Immature natural killer cell (primary cell): ENCODE measurements at regions not wholly inside any gene's neighbourhood (a gene's known extent, or its start where the extent isn't known, plus 50 kb on each side); places are given as distances from the start of the nearest gene placed in this dataset.
"Not testable (repeated sequence)": the region's sequence is repeated elsewhere in the genome, so short reads cannot be mapped to it uniquely, and the experiment has no call there.

ENCODE experiments used
- DNase-seq, 3 donors: peaks; one replicate each; pipeline ENCODE4 v3.0.0; 2022; ENCODE audit warnings: mixed read lengths in 1 of 3
- H3K27ac Mint-ChIP-seq, 6 donors: one replicate each; pipeline ENCODE4 v1.8.0; 2020; ENCODE audit warnings: mixed read lengths in 6 of 6, mild to moderate bottlenecking in 5 of 6, inconsistent platforms in 4 of 6, moderate library complexity in 3 of 6
- H3K27me3 Mint-ChIP-seq, 3 donors: one replicate each; pipeline ENCODE4 v1.8.0; 2020 to 2021; ENCODE audit warnings: low read depth in 3 of 3, mild to moderate bottlenecking in 3 of 3, mixed read lengths in 3 of 3, moderate library complexity in 3 of 3, inconsistent platforms in 1 of 3
- H3K36me3 Mint-ChIP-seq, 3 donors: one replicate each; pipeline ENCODE4 v1.8.0; 2020; ENCODE audit warnings: mixed read lengths in 3 of 3, inconsistent platforms in 2 of 3, mild to moderate bottlenecking in 2 of 3
- H3K4me1 Mint-ChIP-seq, 2 donors: one replicate each; pipeline ENCODE4 v1.8.0; 2020; ENCODE audit warnings: inconsistent platforms in 2 of 2, mild to moderate bottlenecking in 2 of 2, mixed read lengths in 2 of 2, moderate library complexity in 1 of 2
- H3K4me3 Mint-ChIP-seq, 5 donors: one replicate each; pipeline ENCODE4 v1.8.0; 2020; ENCODE audit warnings: mild to moderate bottlenecking in 5 of 5, mixed read lengths in 5 of 5, inconsistent platforms in 3 of 5, moderate library complexity in 3 of 5
- H3K9me3 Mint-ChIP-seq, 6 donors: one replicate each; pipeline ENCODE4 v1.8.0; 2020; ENCODE audit warnings: mild to moderate bottlenecking in 6 of 6, mixed read lengths in 6 of 6, inconsistent platforms in 4 of 6, moderate library complexity in 3 of 6

GRCh38 chr6:56875523-56875922 lies 79.4 kb upstream of the BEND6 start:
- H3K9me3 Mint-ChIP-seq: peaks cover 0 to 1% (median 0%) of the 10 kb centered on the region in 6 donors
- H3K4me3 Mint-ChIP-seq: no peak overlapping the region
- H3K27me3 Mint-ChIP-seq: peaks cover 0 to 6% (median 6%) of the 10 kb centered on the region in 3 donors
- no peaks in the 10 kb centered on the region for H3K36me3 Mint-ChIP-seq
- no peak overlapping the region for H3K27ac Mint-ChIP-seq
- no peaks in the 10 kb centered on the region for H3K4me1 Mint-ChIP-seq
- no peak for DNase-seq

DNA sequence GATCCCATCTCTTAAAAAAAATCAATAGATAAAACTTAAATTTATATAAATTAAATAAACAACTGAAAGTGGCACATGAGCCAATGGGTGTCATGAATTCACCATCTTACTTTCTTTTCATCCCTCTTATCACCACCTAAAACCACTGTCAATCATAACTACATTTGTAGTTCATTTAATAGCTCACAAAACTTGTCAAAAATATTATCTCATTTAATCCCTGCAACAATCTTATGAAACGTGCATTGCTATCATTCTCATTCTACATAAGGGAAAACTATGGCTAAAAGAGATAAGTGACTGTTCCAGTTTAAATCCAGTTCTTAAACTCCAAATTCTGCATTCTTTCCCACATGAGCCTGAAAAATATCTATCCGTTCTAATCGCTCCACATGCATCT lies 80.6 kb upstream of the BEND6 start:
- DNase-seq: no peak
- Mint-ChIP-seq H3K4me3 (no peak overlapping the region), H3K27ac (no peak overlapping the region), H3K36me3 (no peaks in the 10 kb centered on the region), H3K9me3 (peaks cover 0 to 1% (median 0%) of the 10 kb centered on the region in 6 donors), H3K27me3 (peaks cover 0 to 6% (median 6%) of the 10 kb centered on the region in 3 donors), H3K4me1 (no peaks in the 10 kb centered on the region)

DNA sequence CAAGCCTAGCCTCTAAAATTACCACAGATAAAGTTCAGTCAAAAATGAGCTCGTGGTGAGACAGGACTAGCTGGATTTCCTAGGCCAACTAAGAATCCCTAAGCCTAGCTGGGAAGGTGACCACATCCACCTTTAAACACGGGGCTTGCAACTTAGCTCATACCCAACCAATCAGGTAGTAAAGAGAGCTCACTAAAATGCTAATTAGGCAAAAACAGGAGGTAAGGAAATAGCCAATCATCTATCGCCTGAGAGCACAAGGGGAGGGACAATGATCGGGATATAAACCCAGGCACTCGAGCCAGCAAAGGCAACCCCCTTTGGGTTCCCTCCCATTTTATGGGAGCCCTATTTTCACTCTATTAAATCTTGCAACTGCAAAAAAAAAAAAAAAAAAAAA lies 84.9 kb upstream of the BEND6 start:
- H3K27me3 Mint-ChIP-seq, H3K4me3 Mint-ChIP-seq, DNase-seq, H3K9me3 Mint-ChIP-seq, H3K4me1 Mint-ChIP-seq, H3K27ac Mint-ChIP-seq, H3K36me3 Mint-ChIP-seq: not testable (repeated sequence)

- Mint-ChIP-seq H3K9me3 (no peaks in the 10 kb centered on the region), H3K4me1 (no peaks in the 10 kb centered on the region)
These were observed 85.6 kb upstream of the BEND6 start for GRCh38 chr6:56869346-56869745.

DNA sequence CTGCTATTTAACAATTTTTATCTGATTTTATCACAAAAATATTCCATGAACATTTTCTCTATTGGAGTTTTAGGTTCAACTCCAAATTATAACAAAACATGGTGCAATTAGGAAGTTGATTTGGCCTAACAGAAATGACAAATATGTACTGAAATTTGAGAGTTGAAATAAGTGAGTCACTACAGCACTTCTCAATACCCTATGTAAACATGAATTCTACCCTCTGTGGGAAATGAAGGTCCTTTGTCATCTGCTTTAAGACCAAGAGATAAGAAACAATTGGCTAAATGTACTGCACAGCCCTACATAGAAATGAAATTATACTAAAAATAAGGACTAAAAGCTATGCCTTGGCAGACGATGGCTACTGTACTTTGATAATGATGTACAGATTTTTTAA lies 86.2 kb upstream of the BEND6 start:
- H3K4me3 Mint-ChIP-seq: no peak overlapping the region
- no peaks in the 10 kb centered on the region for H3K36me3 Mint-ChIP-seq
- no peaks in the 10 kb centered on the region for H3K9me3 Mint-ChIP-seq
- peaks cover 0 to 2% (median 0%) of the 10 kb centered on the region in 3 donors for H3K27me3 Mint-ChIP-seq
- H3K27ac Mint-ChIP-seq: no peak overlapping the region
- DNase-seq: no peak
- no peaks in the 10 kb centered on the region for H3K4me1 Mint-ChIP-seq

More at GRCh38 chr6:56869346-56869745, 85.6 kb upstream of the BEND6 start:
- Mint-ChIP-seq H3K36me3 (no peaks in the 10 kb centered on the region), H3K27me3 (peaks cover 0 to 2% (median 0%) of the 10 kb centered on the region in 3 donors), H3K4me3 (no peak overlapping the region), H3K27ac (no peak overlapping the region)
- DNase-seq: no peak

GRCh38 chr6:56866917-56867522 lies 87.9 kb upstream of the BEND6 start:
- Mint-ChIP-seq H3K36me3 (no peaks in the 10 kb centered on the region), H3K27me3 (peaks cover 0 to 5% (median 0%) of the 10 kb centered on the region in 3 donors), H3K4me1 (no peaks in the 10 kb centered on the region), H3K27ac (no peak overlapping the region), H3K4me3 (no peak overlapping the region), H3K9me3 (no peaks in the 10 kb centered on the region)
- no peak for DNase-seq

DNA sequence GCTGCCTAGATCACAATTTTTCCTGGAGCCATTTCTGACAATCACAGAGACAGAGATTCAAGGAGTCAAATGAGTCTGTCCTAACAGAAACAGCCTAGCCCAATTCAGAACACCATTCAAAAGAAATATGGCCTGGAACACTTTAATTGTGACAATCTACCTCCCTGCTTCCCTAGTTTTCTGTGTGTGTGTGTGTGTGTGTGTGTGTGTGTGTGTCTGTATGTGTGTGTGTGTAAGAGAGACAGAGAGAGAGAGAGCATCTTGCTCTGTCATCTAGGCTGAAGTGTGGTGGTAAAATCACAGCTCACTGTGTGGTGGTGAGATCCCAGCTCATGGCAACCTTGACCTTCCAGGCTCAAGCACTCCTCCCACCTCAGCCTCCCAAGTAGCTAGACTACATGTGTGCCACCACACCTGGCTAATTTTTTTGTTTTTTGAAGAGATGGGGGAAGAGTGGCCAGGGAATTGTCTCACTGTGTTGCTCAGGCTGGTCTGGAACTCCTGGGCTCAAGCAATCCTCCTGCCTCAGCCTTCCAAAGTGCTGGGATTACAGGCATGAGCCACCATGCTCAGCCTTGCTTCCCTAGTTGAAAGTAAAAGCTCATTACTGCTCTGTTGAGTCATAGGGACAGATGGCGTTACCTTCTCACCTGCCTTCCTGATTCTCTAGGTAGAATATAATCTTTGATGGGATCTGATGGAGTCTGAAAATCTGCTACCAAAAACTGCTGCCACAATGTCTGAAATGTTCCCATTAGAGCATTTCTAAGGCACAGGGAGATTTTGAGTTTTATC lies 89.6 kb upstream of the BEND6 start:
- H3K27me3 Mint-ChIP-seq: peaks cover 2 to 7% (median 3%) of the 10 kb centered on the region in 3 donors
- H3K27ac Mint-ChIP-seq: no peak overlapping the region
- no peak overlapping the region for H3K4me3 Mint-ChIP-seq
- DNase-seq: no peak
- no peaks in the 10 kb centered on the region for H3K4me1 Mint-ChIP-seq
- no peaks in the 10 kb centered on the region for H3K36me3 Mint-ChIP-seq
- no peaks in the 10 kb centered on the region for H3K9me3 Mint-ChIP-seq

GRCh38 chr6:56864171-56864616 lies 90.7 kb upstream of the BEND6 start:
- H3K36me3 Mint-ChIP-seq: no peaks in the 10 kb centered on the region
- no peak overlapping the region for H3K4me3 Mint-ChIP-seq
- no peaks in the 10 kb centered on the region for H3K4me1 Mint-ChIP-seq
- H3K9me3 Mint-ChIP-seq: no peaks in the 10 kb centered on the region
- peaks cover 2 to 7% (median 4%) of the 10 kb centered on the region in 3 donors for H3K27me3 Mint-ChIP-seq
- H3K27ac Mint-ChIP-seq: no peak overlapping the region
- DNase-seq: no peak

DNA sequence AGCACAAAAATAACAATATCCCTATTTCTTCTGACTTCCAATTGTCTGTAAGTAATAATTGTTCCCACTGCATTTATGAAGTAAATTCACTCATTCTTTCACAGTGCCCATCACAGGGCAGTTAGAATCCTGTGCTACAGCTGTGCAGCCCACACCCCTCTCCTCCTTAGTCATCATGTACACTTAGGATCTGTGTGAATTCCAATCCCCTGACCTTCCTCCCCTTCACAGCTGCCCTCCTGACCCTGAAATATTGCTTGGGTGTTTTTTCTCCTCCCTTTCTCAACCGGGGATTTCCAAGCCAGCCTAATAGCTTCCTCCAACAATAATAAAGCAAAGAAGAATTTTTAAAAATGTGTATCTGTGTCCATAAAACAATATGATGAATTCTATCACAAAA lies 91.5 kb upstream of the BEND6 start:
- Mint-ChIP-seq H3K4me3 (no peak overlapping the region), H3K4me1 (no peaks in the 10 kb centered on the region), H3K9me3 (no peaks in the 10 kb centered on the region), H3K27ac (no peak overlapping the region), H3K27me3 (peaks cover 2 to 9% (median 7%) of the 10 kb centered on the region in 3 donors), H3K36me3 (no peaks in the 10 kb centered on the region)
- DNase-seq: no peak

DNA sequence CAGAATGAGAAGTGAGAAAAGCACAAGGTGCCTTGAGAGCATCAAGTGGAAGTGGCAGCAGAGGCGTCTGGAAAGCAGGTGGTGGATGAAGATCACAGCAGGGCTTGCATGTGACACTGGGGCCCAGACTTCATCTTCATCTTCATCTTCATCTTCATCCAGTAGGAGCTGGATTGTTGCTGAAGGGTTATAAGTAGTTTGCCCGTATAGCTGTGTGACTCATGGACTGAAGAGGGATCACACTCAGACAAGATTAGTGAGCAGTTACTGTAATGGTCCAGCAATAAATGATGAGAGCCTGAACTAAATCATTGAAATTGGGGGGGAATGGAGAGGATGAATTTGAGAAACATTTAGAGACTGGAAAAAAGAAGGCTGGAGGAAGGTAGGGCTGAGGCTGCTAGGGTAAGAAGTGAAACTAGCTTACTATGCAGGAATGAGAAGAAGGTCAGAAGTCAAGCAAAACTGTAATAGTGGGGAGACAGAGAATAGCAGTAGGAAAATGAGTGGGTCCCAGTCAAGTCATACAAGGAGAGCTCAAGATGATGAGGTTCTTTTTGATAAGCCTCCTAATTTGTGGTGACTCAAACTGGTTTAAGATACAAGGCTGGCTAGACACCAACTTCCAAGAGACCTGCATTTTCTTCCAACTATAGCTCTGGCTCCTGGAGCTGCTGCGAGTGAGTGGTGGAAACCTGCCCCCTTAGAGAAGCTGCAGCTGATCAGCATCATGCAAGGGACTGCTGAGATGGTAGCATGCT lies 92.3 kb upstream of the BEND6 start:
- Mint-ChIP-seq H3K4me3 (no peak overlapping the region), H3K4me1 (no peaks in the 10 kb centered on the region), H3K27me3 (peaks cover 2 to 9% (median 7%) of the 10 kb centered on the region in 3 donors), H3K9me3 (no peaks in the 10 kb centered on the region), H3K36me3 (no peaks in the 10 kb centered on the region), H3K27ac (no peak overlapping the region)
- no peak for DNase-seq

- no peaks in the 10 kb centered on the region for H3K4me1 Mint-ChIP-seq
- H3K9me3 Mint-ChIP-seq: no peaks in the 10 kb centered on the region
- H3K27ac Mint-ChIP-seq: no peak overlapping the region
- H3K36me3 Mint-ChIP-seq: no peaks in the 10 kb centered on the region
- DNase-seq: no peak
- no peak overlapping the region for H3K4me3 Mint-ChIP-seq
- peaks cover 2 to 10% (median 5%) of the 10 kb centered on the region in 3 donors for H3K27me3 Mint-ChIP-seq
These were observed 94.4 kb upstream of the BEND6 start for GRCh38 chr6:56860475-56860874.

GRCh38 chr6:56856036-56856580 lies 98.8 kb upstream of the BEND6 start:
- peaks cover 0 to 22% (median 6%) of the 10 kb centered on the region in 3 donors for H3K27me3 Mint-ChIP-seq
- no peaks in the 10 kb centered on the region for H3K9me3 Mint-ChIP-seq
- H3K4me3 Mint-ChIP-seq: no peak overlapping the region
- DNase-seq: no peak
- no peak overlapping the region for H3K27ac Mint-ChIP-seq
- H3K4me1 Mint-ChIP-seq: peaks cover 13 to 16% of the 10 kb centered on the region in 2 donors
- no peaks in the 10 kb centered on the region for H3K36me3 Mint-ChIP-seq

- peaks cover 0 to 22% (median 13%) of the 10 kb centered on the region in 3 donors for H3K27me3 Mint-ChIP-seq
- DNase-seq: no peak
- H3K4me1 Mint-ChIP-seq: peaks cover 15 to 29% of the 10 kb centered on the region in 2 donors
- no peaks in the 10 kb centered on the region for H3K9me3 Mint-ChIP-seq
- H3K27ac Mint-ChIP-seq: no peak overlapping the region
- no peaks in the 10 kb centered on the region for H3K36me3 Mint-ChIP-seq
- H3K4me3 Mint-ChIP-seq: no peak overlapping the region
These were observed 100.8 kb upstream of the BEND6 start for GRCh38 chr6:56854086-56854485.

GRCh38 chr6:56853541-56853940 lies 101.4 kb upstream of the BEND6 start:
- H3K27ac Mint-ChIP-seq: no peak overlapping the region
- H3K27me3 Mint-ChIP-seq: peaks cover 0 to 18% (median 13%) of the 10 kb centered on the region in 3 donors
- peaks cover 15 to 29% of the 10 kb centered on the region in 2 donors for H3K4me1 Mint-ChIP-seq
- no peak for DNase-seq
- H3K4me3 Mint-ChIP-seq: no peak overlapping the region
- no peaks in the 10 kb centered on the region for H3K9me3 Mint-ChIP-seq
- no peaks in the 10 kb centered on the region for H3K36me3 Mint-ChIP-seq
